ENCODE measurements at regions not wholly inside any gene's neighbourhood (a gene's known extent, or its start where the extent isn't known, plus 50 kb on each side); places are given as distances from the start of the nearest gene placed in this dataset.

- Histone ChIP-seq H3K9me3 (ENCODE audit: control insufficient read depth, insufficient read depth, low read length) (no peaks in the 10 kb centered on the region), H3K4me3 (ENCODE audit: low read length) (no peak overlapping the region), H3K4me1 (ENCODE audit: control insufficient read depth, insufficient read depth, low read length) (peaks cover 11% of the 10 kb centered on the region), H3K27ac (ENCODE audit: low read length) (no peak overlapping the region), H3K27me3 (ENCODE audit: control insufficient read depth, insufficient read depth, low read length) (no peaks in the 10 kb centered on the region), H3K36me3 (ENCODE audit: control insufficient read depth, insufficient read depth, low read length) (peaks cover 3% of the 10 kb centered on the region; the same call in 1 of the 2 replicates)
- no peak for DNase-seq (ENCODE audit: low read depth, low spot score)
- WGBS (ENCODE audit: insufficient coverage, insufficient read length): no CpG with 5 or more reads among the region's 6 CpGs
Observed at GRCh38 chr2:120829633-120830025, 94.0 kb downstream of the GLI2 start.

GRCh38 chr2:120830096-120830830 lies 94.6 kb downstream of the GLI2 start:
- WGBS (ENCODE audit: insufficient coverage, insufficient read length): no CpG with 5 or more reads among the region's 11 CpGs

GRCh38 chr2:120831086-120831485 lies 95.4 kb downstream of the GLI2 start:
- no CpG with 5 or more reads among the region's 2 CpGs for WGBS (ENCODE audit: insufficient coverage, insufficient read length)
- no peaks in the 10 kb centered on the region for H3K9me3 ChIP-seq (ENCODE audit: control insufficient read depth, insufficient read depth, low read length)
- peaks cover 3% of the 10 kb centered on the region; the same call in 1 of the 2 replicates for H3K36me3 ChIP-seq (ENCODE audit: control insufficient read depth, insufficient read depth, low read length)
- no peak overlapping the region for H3K4me3 ChIP-seq (ENCODE audit: low read length)
- peaks cover 6% of the 10 kb centered on the region; the same call in 1 of the 2 replicates for H3K4me1 ChIP-seq (ENCODE audit: control insufficient read depth, insufficient read depth, low read length)
- H3K27me3 ChIP-seq (ENCODE audit: control insufficient read depth, insufficient read depth, low read length): no peaks in the 10 kb centered on the region
- no peak overlapping the region for H3K27ac ChIP-seq (ENCODE audit: low read length)
- no peak for DNase-seq (ENCODE audit: low read depth, low spot score)

More at GRCh38 chr2:120830096-120830830, 94.6 kb downstream of the GLI2 start:
- H3K36me3 ChIP-seq (ENCODE audit: control insufficient read depth, insufficient read depth, low read length): peaks cover 3% of the 10 kb centered on the region; the same call in 1 of the 2 replicates
- peaks cover 11% of the 10 kb centered on the region for H3K4me1 ChIP-seq (ENCODE audit: control insufficient read depth, insufficient read depth, low read length)
- no peak overlapping the region for H3K27ac ChIP-seq (ENCODE audit: low read length)
- no peak overlapping the region for H3K4me3 ChIP-seq (ENCODE audit: low read length)
- H3K9me3 ChIP-seq (ENCODE audit: control insufficient read depth, insufficient read depth, low read length): no peaks in the 10 kb centered on the region
- no peaks in the 10 kb centered on the region for H3K27me3 ChIP-seq (ENCODE audit: control insufficient read depth, insufficient read depth, low read length)
- no peak for DNase-seq (ENCODE audit: low read depth, low spot score)

GRCh38 chr2:120831891-120832290 lies 96.2 kb downstream of the GLI2 start:
- DNase-seq (ENCODE audit: low read depth, low spot score): no peak
- WGBS (ENCODE audit: insufficient coverage, insufficient read length): no CpG with 5 or more reads among the region's 6 CpGs
- Histone ChIP-seq H3K4me3 (ENCODE audit: low read length) (no peak overlapping the region), H3K27ac (ENCODE audit: low read length) (no peak overlapping the region), H3K27me3 (ENCODE audit: control insufficient read depth, insufficient read depth, low read length) (no peaks in the 10 kb centered on the region), H3K36me3 (ENCODE audit: control insufficient read depth, insufficient read depth, low read length) (peaks cover 3% of the 10 kb centered on the region; the same call in 1 of the 2 replicates), H3K4me1 (ENCODE audit: control insufficient read depth, insufficient read depth, low read length) (peaks cover 6% of the 10 kb centered on the region; the same call in 1 of the 2 replicates), H3K9me3 (ENCODE audit: control insufficient read depth, insufficient read depth, low read length) (no peaks in the 10 kb centered on the region)

GRCh38 chr2:120832296-120833070 lies 96.8 kb downstream of the GLI2 start:
- peaks cover 6% of the 10 kb centered on the region; the same call in 1 of the 2 replicates for H3K4me1 ChIP-seq (ENCODE audit: control insufficient read depth, insufficient read depth, low read length)
- no peak overlapping the region for H3K4me3 ChIP-seq (ENCODE audit: low read length)
- peaks cover 3% of the 10 kb centered on the region; the same call in 1 of the 2 replicates for H3K36me3 ChIP-seq (ENCODE audit: control insufficient read depth, insufficient read depth, low read length)
- no peaks in the 10 kb centered on the region for H3K27me3 ChIP-seq (ENCODE audit: control insufficient read depth, insufficient read depth, low read length)
- no CpG with 5 or more reads among the region's 11 CpGs for WGBS (ENCODE audit: insufficient coverage, insufficient read length)
- H3K9me3 ChIP-seq (ENCODE audit: control insufficient read depth, insufficient read depth, low read length): no peaks in the 10 kb centered on the region
- no peak overlapping the region for H3K27ac ChIP-seq (ENCODE audit: low read length)
- DNase-seq (ENCODE audit: low read depth, low spot score): no peak

- H3K4me1 ChIP-seq (ENCODE audit: control insufficient read depth, insufficient read depth, low read length): peaks cover 6% of the 10 kb centered on the region; the same call in 1 of the 2 replicates
- no peak for DNase-seq (ENCODE audit: low read depth, low spot score)
- H3K9me3 ChIP-seq (ENCODE audit: control insufficient read depth, insufficient read depth, low read length): no peaks in the 10 kb centered on the region
- no peaks in the 10 kb centered on the region for H3K27me3 ChIP-seq (ENCODE audit: control insufficient read depth, insufficient read depth, low read length)
- no peak overlapping the region for H3K4me3 ChIP-seq (ENCODE audit: low read length)
- H3K36me3 ChIP-seq (ENCODE audit: control insufficient read depth, insufficient read depth, low read length): peaks cover 3% of the 10 kb centered on the region; the same call in 1 of the 2 replicates
- WGBS (ENCODE audit: insufficient coverage, insufficient read length): no CpG with 5 or more reads among the region's 3 CpGs
- no peak overlapping the region for H3K27ac ChIP-seq (ENCODE audit: low read length)
Observed at GRCh38 chr2:120833127-120833675, 97.5 kb downstream of the GLI2 start.

GRCh38 chr2:120834206-120834605 lies 98.5 kb downstream of the GLI2 start:
- Histone ChIP-seq H3K27me3 (ENCODE audit: control insufficient read depth, insufficient read depth, low read length) (no peaks in the 10 kb centered on the region), H3K27ac (ENCODE audit: low read length) (no peak overlapping the region), H3K4me3 (ENCODE audit: low read length) (no peak overlapping the region), H3K36me3 (ENCODE audit: control insufficient read depth, insufficient read depth, low read length) (no peaks in the 10 kb centered on the region), H3K4me1 (ENCODE audit: control insufficient read depth, insufficient read depth, low read length) (peaks cover 4% of the 10 kb centered on the region; the same call in 1 of the 2 replicates), H3K9me3 (ENCODE audit: control insufficient read depth, insufficient read depth, low read length) (no peaks in the 10 kb centered on the region)
- WGBS (ENCODE audit: insufficient coverage, insufficient read length): no CpG with 5 or more reads among the region's 3 CpGs
- DNase-seq (ENCODE audit: low read depth, low spot score): no peak

GRCh38 chr2:120836281-120836680 lies 100.6 kb downstream of the GLI2 start:
- H3K9me3 ChIP-seq (ENCODE audit: control insufficient read depth, insufficient read depth, low read length): no peaks in the 10 kb centered on the region

GRCh38 chr2:120840795-120841487 lies 105.3 kb downstream of the GLI2 start:
- WGBS (ENCODE audit: insufficient coverage, insufficient read length): no CpG with 5 or more reads among the region's 13 CpGs
- no peaks in the 10 kb centered on the region for H3K4me1 ChIP-seq (ENCODE audit: control insufficient read depth, insufficient read depth, low read length)
- no peaks in the 10 kb centered on the region for H3K27me3 ChIP-seq (ENCODE audit: control insufficient read depth, insufficient read depth, low read length)
- H3K9me3 ChIP-seq (ENCODE audit: control insufficient read depth, insufficient read depth, low read length): no peaks in the 10 kb centered on the region
- no peak overlapping the region for H3K4me3 ChIP-seq (ENCODE audit: low read length)
- H3K36me3 ChIP-seq (ENCODE audit: control insufficient read depth, insufficient read depth, low read length): no peaks in the 10 kb centered on the region
- DNase-seq (ENCODE audit: low read depth, low spot score): no peak
- no peak overlapping the region for H3K27ac ChIP-seq (ENCODE audit: low read length)

More at GRCh38 chr2:120836281-120836680, 100.6 kb downstream of the GLI2 start:
- no CpG with 5 or more reads among the region's 5 CpGs for WGBS (ENCODE audit: insufficient coverage, insufficient read length)
- H3K4me1 ChIP-seq (ENCODE audit: control insufficient read depth, insufficient read depth, low read length): peaks cover 4% of the 10 kb centered on the region; the same call in 1 of the 2 replicates
- no peaks in the 10 kb centered on the region for H3K27me3 ChIP-seq (ENCODE audit: control insufficient read depth, insufficient read depth, low read length)
- H3K27ac ChIP-seq (ENCODE audit: low read length): no peak overlapping the region
- DNase-seq (ENCODE audit: low read depth, low spot score): no peak
- no peaks in the 10 kb centered on the region for H3K36me3 ChIP-seq (ENCODE audit: control insufficient read depth, insufficient read depth, low read length)
- H3K4me3 ChIP-seq (ENCODE audit: low read length): no peak overlapping the region

All from iPS DF 6.9 (cell line).